OCI-LY1 (cell line): ENCODE measurements at regions not wholly inside any gene's neighbourhood (a gene's known extent, or its start where the extent isn't known, plus 50 kb on each side); places are given as distances from the start of the nearest gene placed in this dataset.

ENCODE experiments used
- CTCF ChIP-seq: fragments of 200-600 bp; sonication (generic), shearing (Covaris generic); IDR thresholded peaks from 2 replicates; pipeline ENCODE4 v1.5.1; 2017; ENCODE audit warnings: mild to moderate bottlenecking, antibody characterized with exemption, low read length, moderate library complexity, mixed read lengths
- EZH2 ChIP-seq: fragments of 200-600 bp; sonication (generic), shearing (Covaris generic); IDR thresholded peaks from 2 replicates; pipeline ENCODE4 v1.8.0; 2017; ENCODE audit warnings: borderline replicate concordance, mixed run types, mild to moderate bottlenecking, antibody characterized with exemption, low read length, moderate library complexity, mixed read lengths

GRCh38 chr3:194867270-194867983 lies 181.7 kb downstream of the FAM43A start:
- TF ChIP-seq CTCF, result no peak
- TF ChIP-seq EZH2, result no peak
